ENCODE measurements at regions not wholly inside any gene's neighbourhood (a gene's known extent, or its start where the extent isn't known, plus 50 kb on each side); places are given as distances from the start of the nearest gene placed in this dataset.

DNA sequence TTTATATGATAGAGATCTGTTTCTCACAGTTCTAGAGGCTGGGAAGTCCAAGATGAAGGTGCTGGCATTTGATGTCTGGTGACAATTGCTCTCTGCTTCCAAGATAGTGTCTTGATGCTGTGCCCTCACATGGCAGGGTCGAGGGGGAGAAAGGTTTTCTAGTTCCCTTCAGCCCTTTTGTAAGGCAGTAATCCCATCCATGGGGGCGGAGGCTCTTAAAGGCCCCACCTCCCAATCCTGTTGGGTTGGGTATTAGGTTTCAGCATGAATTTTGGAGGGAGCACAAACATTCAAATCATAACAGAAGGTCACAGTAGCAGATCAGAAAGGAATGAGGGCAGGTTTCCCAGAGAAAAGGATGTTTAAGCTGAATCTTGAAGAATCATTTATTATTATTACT, 601.7 kb upstream of the ZNF717 start (continued):
- TF ChIP-seq ATF2 (tag by site-specific recombination; IDR thresholded peaks at IDR 0.05; ENCODE audit: low read depth) (no peak), PRDM1 (tag by site-specific recombination; IDR thresholded peaks at IDR 0.05) (no peak), ZNF626 (tag by site-specific recombination; IDR thresholded peaks at IDR 0.05) (no peak)

DNA sequence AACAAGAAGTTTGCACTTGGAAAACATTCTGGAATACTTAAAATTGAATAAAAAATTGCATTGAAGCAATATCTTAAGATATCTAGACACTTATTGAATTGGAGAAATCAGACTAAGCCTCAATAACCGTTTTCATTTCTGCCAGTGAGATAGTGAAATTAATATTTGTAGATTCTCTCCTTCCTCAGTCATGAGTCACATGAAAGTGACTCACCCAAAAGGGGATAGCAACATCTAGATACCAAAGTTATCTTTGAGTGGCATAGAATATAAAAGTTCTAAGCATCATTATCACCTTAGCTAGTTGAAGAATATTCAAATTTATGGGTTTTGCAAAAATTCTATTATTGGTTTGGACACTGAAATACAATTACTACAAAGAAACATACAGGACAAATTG, 614.8 kb upstream of the ZNF717 start:
- Histone ChIP-seq H3K4me3 (ENCODE audit: low read depth, low read length) (no peak overlapping the region), H3K4me1 (ENCODE audit: control insufficient read depth, insufficient read depth, low read length) (no peaks in the 10 kb centered on the region), H3K27ac (ENCODE audit: extremely low read depth, low read depth, low read length) (no peak overlapping the region), H3K36me3 (ENCODE audit: control insufficient read depth in 2 of 2, insufficient read depth in 1 of 2, low read length in 2 of 2) (no peaks in the 10 kb centered on the region), H3K9me3 (ENCODE audit: control insufficient read depth, insufficient read depth, low read depth, low read length) (no peaks in the 10 kb centered on the region)
- ChIA-PET POLR2A (no interaction called here), CTCF (no interaction called here)
- TF ChIP-seq ZNF654 (tag by site-specific recombination; IDR thresholded peaks at IDR 0.05; ENCODE audit: low read depth), result no peak

GRCh38 chr3:76402926-76403325, 617.6 kb upstream of the ZNF717 start:
- ChIA-PET CTCF (no interaction called here), POLR2A (no interaction called here)
- Histone ChIP-seq H3K9me3 (ENCODE audit: control insufficient read depth, insufficient read depth, low read depth, low read length) (no peaks in the 10 kb centered on the region), H3K4me1 (ENCODE audit: control insufficient read depth, insufficient read depth, low read length) (no peaks in the 10 kb centered on the region), H3K4me3 (ENCODE audit: low read depth, low read length) (no peak overlapping the region), H3K27ac (ENCODE audit: extremely low read depth, low read depth, low read length) (no peak overlapping the region), H3K36me3 (ENCODE audit: control insufficient read depth in 2 of 2, insufficient read depth in 1 of 2, low read length in 2 of 2) (no peaks in the 10 kb centered on the region)
- TF ChIP-seq KLF16 (tag by site-specific recombination; IDR thresholded peaks at IDR 0.05), result no peak
- TF ChIP-seq, protein P1, sequence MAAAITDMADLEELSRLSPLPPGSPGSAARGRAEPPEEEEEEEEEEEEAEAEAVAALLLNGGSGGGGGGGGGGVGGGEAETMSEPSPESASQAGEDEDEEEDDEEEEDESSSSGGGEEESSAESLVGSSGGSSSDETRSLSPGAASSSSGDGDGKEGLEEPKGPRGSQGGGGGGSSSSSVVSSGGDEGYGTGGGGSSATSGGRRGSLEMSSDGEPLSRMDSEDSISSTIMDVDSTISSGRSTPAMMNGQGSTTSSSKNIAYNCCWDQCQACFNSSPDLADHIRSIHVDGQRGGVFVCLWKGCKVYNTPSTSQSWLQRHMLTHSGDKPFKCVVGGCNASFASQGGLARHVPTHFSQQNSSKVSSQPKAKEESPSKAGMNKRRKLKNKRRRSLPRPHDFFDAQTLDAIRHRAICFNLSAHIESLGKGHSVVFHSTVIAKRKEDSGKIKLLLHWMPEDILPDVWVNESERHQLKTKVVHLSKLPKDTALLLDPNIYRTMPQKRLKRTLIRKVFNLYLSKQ (tag by site-specific recombination; IDR thresholded peaks at IDR 0.05; ENCODE audit: borderline replicate concordance), result no peak
- no peak for TF ChIP-seq ZNF473 (tag by site-specific recombination; IDR thresholded peaks at IDR 0.05)
- TF ChIP-seq, protein P2, sequence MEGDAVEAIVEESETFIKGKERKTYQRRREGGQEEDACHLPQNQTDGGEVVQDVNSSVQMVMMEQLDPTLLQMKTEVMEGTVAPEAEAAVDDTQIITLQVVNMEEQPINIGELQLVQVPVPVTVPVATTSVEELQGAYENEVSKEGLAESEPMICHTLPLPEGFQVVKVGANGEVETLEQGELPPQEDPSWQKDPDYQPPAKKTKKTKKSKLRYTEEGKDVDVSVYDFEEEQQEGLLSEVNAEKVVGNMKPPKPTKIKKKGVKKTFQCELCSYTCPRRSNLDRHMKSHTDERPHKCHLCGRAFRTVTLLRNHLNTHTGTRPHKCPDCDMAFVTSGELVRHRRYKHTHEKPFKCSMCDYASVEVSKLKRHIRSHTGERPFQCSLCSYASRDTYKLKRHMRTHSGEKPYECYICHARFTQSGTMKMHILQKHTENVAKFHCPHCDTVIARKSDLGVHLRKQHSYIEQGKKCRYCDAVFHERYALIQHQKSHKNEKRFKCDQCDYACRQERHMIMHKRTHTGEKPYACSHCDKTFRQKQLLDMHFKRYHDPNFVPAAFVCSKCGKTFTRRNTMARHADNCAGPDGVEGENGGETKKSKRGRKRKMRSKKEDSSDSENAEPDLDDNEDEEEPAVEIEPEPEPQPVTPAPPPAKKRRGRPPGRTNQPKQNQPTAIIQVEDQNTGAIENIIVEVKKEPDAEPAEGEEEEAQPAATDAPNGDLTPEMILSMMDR (tag by site-specific recombination; IDR thresholded peaks at IDR 0.05), result no peak
- TF ChIP-seq ZNF416 (tag by site-specific recombination; IDR thresholded peaks at IDR 0.05), result no peak
- no peak for TF ChIP-seq ZNF433 (tag by site-specific recombination; IDR thresholded peaks at IDR 0.05; ENCODE audit: low read depth)
- TF ChIP-seq, protein P3, sequence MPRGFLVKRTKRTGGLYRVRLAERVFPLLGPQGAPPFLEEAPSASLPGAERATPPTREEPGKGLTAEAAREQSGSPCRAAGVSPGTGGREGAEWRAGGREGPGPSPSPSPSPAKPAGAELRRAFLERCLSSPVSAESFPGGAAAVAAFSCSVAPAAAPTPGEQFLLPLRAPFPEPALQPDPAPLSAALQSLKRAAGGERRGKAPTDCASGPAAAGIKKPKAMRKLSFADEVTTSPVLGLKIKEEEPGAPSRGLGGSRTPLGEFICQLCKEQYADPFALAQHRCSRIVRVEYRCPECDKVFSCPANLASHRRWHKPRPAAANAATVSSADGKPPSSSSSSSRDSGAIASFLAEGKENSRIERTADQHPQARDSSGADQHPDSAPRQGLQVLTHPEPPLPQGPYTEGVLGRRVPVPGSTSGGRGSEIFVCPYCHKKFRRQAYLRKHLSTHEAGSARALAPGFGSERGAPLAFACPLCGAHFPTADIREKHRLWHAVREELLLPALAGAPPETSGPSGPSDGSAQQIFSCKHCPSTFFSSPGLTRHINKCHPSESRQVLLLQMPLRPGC (tag by site-specific recombination; IDR thresholded peaks at IDR 0.05), result no peak
- TF ChIP-seq PRDM4 (tag by site-specific recombination; IDR thresholded peaks at IDR 0.05), result no peak
- TF ChIP-seq ZNF571 (tag by site-specific recombination; IDR thresholded peaks at IDR 0.05), result no peak
- no peak for TF ChIP-seq ZNF596 (tag by site-specific recombination; IDR thresholded peaks at IDR 0.05)
- no peak for TF ChIP-seq ZNF530 (tag by site-specific recombination; IDR thresholded peaks at IDR 0.05; ENCODE audit: low read depth)
- no peak for TF ChIP-seq SCRT2 (tag by site-specific recombination; IDR thresholded peaks at IDR 0.05)
- no peak for TF ChIP-seq ZNF341 (tag by site-specific recombination; IDR thresholded peaks at IDR 0.05; ENCODE audit: low read depth)
- TF ChIP-seq ZBTB7A (tag by site-specific recombination; IDR thresholded peaks at IDR 0.05; ENCODE audit: low read depth), result no peak
- no peak for TF ChIP-seq ZNF701 (tag by site-specific recombination; IDR thresholded peaks at IDR 0.05)
